Colonic mucosa (tissue), 4 donors: ENCODE measurements at regions not wholly inside any gene's neighbourhood (a gene's known extent, or its start where the extent isn't known, plus 50 kb on each side); places are given as distances from the start of the nearest gene placed in this dataset.
A peak's percentile ranks its signal among the peaks of the same experiment; 100 is the strongest.
"Not testable (repeated sequence)": the region's sequence is repeated elsewhere in the genome, so short reads cannot be mapped to it uniquely, and the experiment has no call there.

ENCODE experiments used
- DNase-seq: peaks from one replicate; pipeline ENCODE4 v3.0.0-alpha.2; 2020
- H3K27ac ChIP-seq: fragments of 200-600 bp; one replicate; pipeline ENCODE4 v1.8.0; 2021
- H3K27me3 ChIP-seq: fragments of 200-600 bp; one replicate; pipeline ENCODE4 v1.8.0; 2021
- H3K36me3 ChIP-seq: fragments of 200-600 bp; one replicate; pipeline ENCODE4 v1.8.0; 2021
- H3K4me1 ChIP-seq: fragments of 200-600 bp; one replicate; pipeline ENCODE4 v1.8.0; 2021; ENCODE audit warnings: mild to moderate bottlenecking
- H3K4me3 ChIP-seq: fragments of 200-600 bp; one replicate; pipeline ENCODE4 v1.8.0; 2021
- H3K9ac ChIP-seq, 2 donors: one replicate each; pipeline ENCODE4 v1.7.0; 2013; ENCODE audit warnings: control low read depth in 2 of 2, low read depth in 2 of 2, low read length in 2 of 2
- H3K9me3 ChIP-seq: fragments of 200-600 bp; one replicate; pipeline ENCODE4 v1.8.0; 2021
- CTCF ChIP-seq: fragments of 200-600 bp; IDR thresholded peaks from one replicate; pipeline ENCODE4 v1.8.0; 2022; ENCODE audit warnings: antibody characterized with exemption, mild to moderate bottlenecking
- intact Hi-C: fragments of 100-400 bp; cut with DNase I; formaldehyde crosslinking; loops from one replicate; pipeline ENCODE4 v1.14.1; 2022
- donor health status: healthy.
- donor health status: DM: no; HTN: no; CAD: no.
- donor health status: DM: no; HTN: no; CAD: no.

- H3K9ac ChIP-seq = no peak overlapping the region
- H3K9me3 ChIP-seq = no peaks in the 10 kb centered on the region
- H3K4me1 ChIP-seq = no peaks in the 10 kb centered on the region
- TF ChIP-seq CTCF = peak; percentile 25
- peak; percentile 22 for DNase-seq
- no peak overlapping the region for H3K4me3 ChIP-seq
- no peak overlapping the region for H3K27ac ChIP-seq
- no peaks in the 10 kb centered on the region for H3K27me3 ChIP-seq
- no peaks in the 10 kb centered on the region for H3K36me3 ChIP-seq
- intact Hi-C loops = no loop called here
Observed at GRCh38 chr7:93715234-93715633, 140.7 kb upstream of the CALCR start.

- H3K4me3 ChIP-seq = no peak overlapping the region
- no peak overlapping the region for H3K27ac ChIP-seq
- no peak for DNase-seq
- no peak overlapping the region for H3K9ac ChIP-seq
- H3K4me1 ChIP-seq = no peaks in the 10 kb centered on the region
- no peak for TF ChIP-seq CTCF
- H3K36me3 ChIP-seq = no peaks in the 10 kb centered on the region
- H3K27me3 ChIP-seq = no peaks in the 10 kb centered on the region
- intact Hi-C loops = no loop called here
- no peaks in the 10 kb centered on the region for H3K9me3 ChIP-seq
Observed at GRCh38 chr7:93711926-93712325, 137.4 kb upstream of the CALCR start.

DNA sequence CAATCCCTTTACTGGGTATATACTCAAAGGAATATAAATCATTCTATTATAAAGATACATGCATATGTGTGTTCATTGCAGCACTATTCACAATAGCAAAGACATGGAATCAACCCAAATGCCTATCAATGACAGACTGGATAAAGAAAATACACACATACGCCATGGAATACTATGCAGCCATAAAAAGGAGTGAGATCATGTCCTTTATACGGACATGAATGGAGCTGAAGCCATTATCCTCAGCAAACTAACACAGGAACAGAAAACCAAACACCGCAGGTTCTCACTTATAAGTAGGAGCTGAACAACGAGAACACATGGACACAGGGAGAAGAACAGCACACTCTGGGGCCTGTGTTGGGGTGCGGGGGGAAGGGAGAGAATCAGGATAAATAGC is 133.7 kb upstream of the CALCR start:
- H3K27ac ChIP-seq, H3K27me3 ChIP-seq, H3K9me3 ChIP-seq, DNase-seq, H3K4me1 ChIP-seq, H3K36me3 ChIP-seq, H3K9ac ChIP-seq, intact Hi-C loops, H3K4me3 ChIP-seq: not testable (repeated sequence)

GRCh38 chr7:93707249-93707648 is 132.7 kb upstream of the CALCR start:
- no peaks in the 10 kb centered on the region for H3K27me3 ChIP-seq
- no peak for DNase-seq
- no peak overlapping the region for H3K9ac ChIP-seq
- no peaks in the 10 kb centered on the region for H3K36me3 ChIP-seq
- H3K4me1 ChIP-seq = no peaks in the 10 kb centered on the region
- TF ChIP-seq CTCF = no peak
- H3K9me3 ChIP-seq = no peaks in the 10 kb centered on the region
- no peak overlapping the region for H3K4me3 ChIP-seq
- intact Hi-C loops = no loop called here
- no peak overlapping the region for H3K27ac ChIP-seq

GRCh38 chr7:93706162-93706561 is 131.6 kb upstream of the CALCR start:
- H3K4me3 ChIP-seq, H3K27me3 ChIP-seq, H3K36me3 ChIP-seq, intact Hi-C loops, H3K9ac ChIP-seq, H3K9me3 ChIP-seq, H3K4me1 ChIP-seq, H3K27ac ChIP-seq, DNase-seq: not testable (repeated sequence)

- Histone ChIP-seq H3K4me1 (no peaks in the 10 kb centered on the region), H3K27ac (no peak overlapping the region), H3K36me3 (no peaks in the 10 kb centered on the region), H3K9ac (no peak overlapping the region), H3K4me3 (no peak overlapping the region), H3K27me3 (no peaks in the 10 kb centered on the region), H3K9me3 (no peaks in the 10 kb centered on the region)
- no peak for DNase-seq
- no peak for TF ChIP-seq CTCF
- intact Hi-C loops = no loop called here
Observed at GRCh38 chr7:93704217-93704616, 129.7 kb upstream of the CALCR start.

DNA sequence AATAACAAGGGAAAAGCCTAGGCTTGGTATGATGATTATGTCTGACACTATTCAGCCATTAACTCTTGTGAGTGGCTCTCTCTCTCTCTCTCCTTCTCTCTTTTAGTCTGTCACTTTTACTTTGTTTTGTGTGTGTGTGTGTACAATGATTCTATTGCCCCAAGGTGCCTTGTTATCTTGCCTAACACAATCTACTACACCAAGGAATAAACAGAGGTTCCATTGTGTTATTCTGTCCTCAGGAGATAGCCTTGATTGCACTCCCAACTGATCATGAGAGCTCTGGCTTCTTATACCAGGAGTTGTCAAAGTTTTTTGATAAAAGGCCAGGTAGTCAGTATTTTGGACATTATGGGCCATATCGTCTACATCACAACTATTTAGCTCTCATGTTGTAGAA is 123.4 kb upstream of the CALCR start:
- no peak overlapping the region for H3K9ac ChIP-seq
- intact Hi-C loops = no loop called here
- H3K4me1 ChIP-seq = no peaks in the 10 kb centered on the region
- H3K27ac ChIP-seq = no peak overlapping the region
- no peaks in the 10 kb centered on the region for H3K36me3 ChIP-seq
- TF ChIP-seq CTCF = no peak
- no peaks in the 10 kb centered on the region for H3K27me3 ChIP-seq
- H3K4me3 ChIP-seq = no peak overlapping the region
- DNase-seq = no peak
- H3K9me3 ChIP-seq = no peaks in the 10 kb centered on the region
